ENCODE measurements at regions not wholly inside any gene's neighbourhood (a gene's known extent, or its start where the extent isn't known, plus 50 kb on each side); places are given as distances from the start of the nearest gene placed in this dataset.
"Not testable (repeated sequence)": the region's sequence is repeated elsewhere in the genome, so short reads cannot be mapped to it uniquely, and the experiment has no call there.

DNA sequence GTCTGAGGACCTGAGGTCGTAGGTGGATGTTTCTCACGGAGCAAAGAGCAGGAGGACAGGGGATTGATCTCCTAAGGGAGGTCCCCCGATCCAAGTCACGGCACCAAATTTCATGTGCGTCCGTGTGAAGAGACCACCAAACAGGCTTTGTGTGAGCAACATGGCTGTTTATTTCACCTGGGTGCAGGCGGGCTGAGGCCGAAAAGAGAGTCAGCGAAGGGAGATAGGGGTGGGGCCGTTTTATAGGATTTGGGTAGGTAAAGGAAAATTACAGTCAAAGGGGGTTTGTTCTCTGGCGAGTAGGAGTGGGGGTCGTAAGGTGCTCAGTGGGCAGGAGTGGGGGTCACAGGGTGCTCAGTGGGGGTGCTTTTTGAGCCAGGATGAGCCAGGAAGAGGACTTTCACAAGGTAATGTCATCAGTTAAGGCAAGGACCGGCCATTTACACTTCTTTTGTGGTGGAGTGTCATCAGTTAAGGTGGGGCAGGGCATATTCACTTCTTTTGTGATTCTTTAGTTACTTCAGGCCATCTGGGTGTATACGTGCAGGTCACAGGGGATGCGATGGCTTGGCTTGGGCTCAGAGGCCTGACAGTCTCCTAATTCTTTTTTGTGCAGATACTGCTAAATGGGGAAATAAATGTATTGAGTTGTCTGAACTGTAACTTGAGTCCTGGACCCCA, 267.3 kb upstream of the SLC16A7 start:
- TF ChIP-seq, protein P1, sequence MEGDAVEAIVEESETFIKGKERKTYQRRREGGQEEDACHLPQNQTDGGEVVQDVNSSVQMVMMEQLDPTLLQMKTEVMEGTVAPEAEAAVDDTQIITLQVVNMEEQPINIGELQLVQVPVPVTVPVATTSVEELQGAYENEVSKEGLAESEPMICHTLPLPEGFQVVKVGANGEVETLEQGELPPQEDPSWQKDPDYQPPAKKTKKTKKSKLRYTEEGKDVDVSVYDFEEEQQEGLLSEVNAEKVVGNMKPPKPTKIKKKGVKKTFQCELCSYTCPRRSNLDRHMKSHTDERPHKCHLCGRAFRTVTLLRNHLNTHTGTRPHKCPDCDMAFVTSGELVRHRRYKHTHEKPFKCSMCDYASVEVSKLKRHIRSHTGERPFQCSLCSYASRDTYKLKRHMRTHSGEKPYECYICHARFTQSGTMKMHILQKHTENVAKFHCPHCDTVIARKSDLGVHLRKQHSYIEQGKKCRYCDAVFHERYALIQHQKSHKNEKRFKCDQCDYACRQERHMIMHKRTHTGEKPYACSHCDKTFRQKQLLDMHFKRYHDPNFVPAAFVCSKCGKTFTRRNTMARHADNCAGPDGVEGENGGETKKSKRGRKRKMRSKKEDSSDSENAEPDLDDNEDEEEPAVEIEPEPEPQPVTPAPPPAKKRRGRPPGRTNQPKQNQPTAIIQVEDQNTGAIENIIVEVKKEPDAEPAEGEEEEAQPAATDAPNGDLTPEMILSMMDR (IDR thresholded peaks at IDR 0.05) = not testable (repeated sequence)
- not testable (repeated sequence) for TF ChIP-seq POLR2A (IDR thresholded peaks at IDR 0.05)

Measured in ovary (tissue), 3 donors.